ENCODE measurements at regions not wholly inside any gene's neighbourhood (a gene's known extent, or its start where the extent isn't known, plus 50 kb on each side); places are given as distances from the start of the nearest gene placed in this dataset.

- H3K4me3 Mint-ChIP-seq (ENCODE audit: unreplicated experiment) = no peak overlapping the region
- ChIA-PET CTCF (no interaction called here), POLR2A (no interaction called here)
- H3K9me3 ChIP-seq = no peaks in the 10 kb centered on the region
- no peak for TF ChIP-seq CTCF (IDR thresholded peaks at IDR 0.05; ENCODE audit: insufficient read depth in 1 of 2, low read depth in 1 of 2, low read length in 1 of 2, severe bottlenecking in 1 of 2, unreplicated experiment in 1 of 2)
- no peaks in the 10 kb centered on the region for H3K9me3 Mint-ChIP-seq (ENCODE audit: unreplicated experiment)
- no peaks in the 10 kb centered on the region for H3K27me3 ChIP-seq (replicated peaks; ENCODE audit: control insufficient read depth, insufficient read depth, low read length)
- H3K27me3 Mint-ChIP-seq (ENCODE audit: insufficient read depth, unreplicated experiment) = peaks cover 13% of the 10 kb centered on the region
- no peaks in the 10 kb centered on the region for H3K36me3 Mint-ChIP-seq (ENCODE audit: insufficient read depth, unreplicated experiment)
- intact Hi-C loops (cut with micrococcal nuclease; ENCODE audit: unreplicated experiment) = no loop called here
- no peaks in the 10 kb centered on the region for H3K4me1 Mint-ChIP-seq (ENCODE audit: low read depth, unreplicated experiment)
- H3K36me3 ChIP-seq (ENCODE audit: control insufficient read depth, insufficient read depth, low read length) = no peaks in the 10 kb centered on the region
- BruUV-seq (replicated peaks) = no TSS peak
- no peak for DNase-seq
- no peaks in the 10 kb centered on the region for H3K4me1 ChIP-seq
- H3K27ac Mint-ChIP-seq (ENCODE audit: unreplicated experiment) = no peak overlapping the region
- H3K4me3 ChIP-seq (ENCODE audit: low read depth, low read length) = no peak overlapping the region
These were observed 639.3 kb downstream of the PTPRU start for GRCh38 chr1:29875557-29876028.

GRCh38 chr1:29870621-29871020 is 634.3 kb downstream of the PTPRU start:
- no peaks in the 10 kb centered on the region for H3K4me1 ChIP-seq
- Mint-ChIP-seq H3K4me1 (ENCODE audit: low read depth, unreplicated experiment) (no peaks in the 10 kb centered on the region), H3K36me3 (ENCODE audit: insufficient read depth, unreplicated experiment) (no peaks in the 10 kb centered on the region), H3K27me3 (ENCODE audit: insufficient read depth, unreplicated experiment) (peaks cover 10% of the 10 kb centered on the region), H3K9me3 (ENCODE audit: unreplicated experiment) (no peaks in the 10 kb centered on the region), H3K27ac (ENCODE audit: unreplicated experiment) (no peak overlapping the region), H3K4me3 (ENCODE audit: unreplicated experiment) (no peak overlapping the region)
- CTCF ChIA-PET = no interaction called here
- POLR2A ChIA-PET = no interaction called here
- no peak overlapping the region for H3K4me3 ChIP-seq (ENCODE audit: low read depth, low read length)
- no peaks in the 10 kb centered on the region for H3K36me3 ChIP-seq (ENCODE audit: control insufficient read depth, insufficient read depth, low read length)
- intact Hi-C loops (cut with micrococcal nuclease; ENCODE audit: unreplicated experiment) = no loop called here
- no peak for DNase-seq
- H3K9me3 ChIP-seq = no peaks in the 10 kb centered on the region
- H3K27me3 ChIP-seq (replicated peaks; ENCODE audit: control insufficient read depth, insufficient read depth, low read length) = no peaks in the 10 kb centered on the region
- no TSS peak for BruUV-seq (replicated peaks)
- no peak for TF ChIP-seq CTCF (IDR thresholded peaks at IDR 0.05; ENCODE audit: insufficient read depth in 1 of 2, low read depth in 1 of 2, low read length in 1 of 2, severe bottlenecking in 1 of 2, unreplicated experiment in 1 of 2)

GRCh38 chr1:29869802-29870201 is 633.5 kb downstream of the PTPRU start:
- ChIA-PET POLR2A (no interaction called here), CTCF (no interaction called here)
- no peaks in the 10 kb centered on the region for H3K9me3 Mint-ChIP-seq (ENCODE audit: unreplicated experiment)
- DNase-seq = no peak
- intact Hi-C loops (cut with micrococcal nuclease; ENCODE audit: unreplicated experiment) = no loop called here
- no peak for TF ChIP-seq CTCF (IDR thresholded peaks at IDR 0.05; ENCODE audit: insufficient read depth in 1 of 2, low read depth in 1 of 2, low read length in 1 of 2, severe bottlenecking in 1 of 2, unreplicated experiment in 1 of 2)
- H3K27me3 ChIP-seq (replicated peaks; ENCODE audit: control insufficient read depth, insufficient read depth, low read length) = no peaks in the 10 kb centered on the region
- H3K4me3 Mint-ChIP-seq (ENCODE audit: unreplicated experiment) = no peak overlapping the region
- no peak overlapping the region for H3K4me3 ChIP-seq (ENCODE audit: low read depth, low read length)
- peaks cover 9% of the 10 kb centered on the region for H3K27me3 Mint-ChIP-seq (ENCODE audit: insufficient read depth, unreplicated experiment)
- no peaks in the 10 kb centered on the region for H3K4me1 Mint-ChIP-seq (ENCODE audit: low read depth, unreplicated experiment)
- H3K36me3 ChIP-seq (ENCODE audit: control insufficient read depth, insufficient read depth, low read length) = no peaks in the 10 kb centered on the region
- H3K9me3 ChIP-seq = no peaks in the 10 kb centered on the region
- BruUV-seq (replicated peaks) = no TSS peak
- H3K4me1 ChIP-seq = no peaks in the 10 kb centered on the region
- no peak overlapping the region for H3K27ac Mint-ChIP-seq (ENCODE audit: unreplicated experiment)
- H3K36me3 Mint-ChIP-seq (ENCODE audit: insufficient read depth, unreplicated experiment) = no peaks in the 10 kb centered on the region
